Vagina (tissue), 2 donors: ENCODE measurements at regions not wholly inside any gene's neighbourhood (a gene's known extent, or its start where the extent isn't known, plus 50 kb on each side); places are given as distances from the start of the nearest gene placed in this dataset.

Experiments used
- CTCF ChIP-seq, 3 experiments: fragments of 450-650 bp in 2 of 3; fragments of 200-600 bp in 1 of 3; sonication (generic) in 1 of 3; IDR thresholded peaks; one replicate each; pipeline ENCODE4 v1.5.1; 2017 to 2019; ENCODE audit warnings: antibody characterized with exemption in 3 of 3, mild to moderate bottlenecking in 2 of 3, moderate library complexity in 2 of 3
- POLR2A ChIP-seq, 2 donors: fragments of 450-650 bp; IDR thresholded peaks; one replicate each; pipeline ENCODE4 v1.6.1; 2017; ENCODE audit warnings: antibody characterized with exemption in 2 of 2, mild to moderate bottlenecking in 2 of 2, moderate library complexity in 2 of 2
- POLR2AphosphoS5 ChIP-seq, 2 donors: sonication (generic); formaldehyde crosslinking; IDR thresholded peaks; one replicate each; pipeline ENCODE4 v1.9.0; 2017; ENCODE audit warnings: antibody characterized with exemption in 2 of 2, mild to moderate bottlenecking in 2 of 2, low read depth in 1 of 2; ENCODE audit not compliant: insufficient read depth in 1 of 2

DNA sequence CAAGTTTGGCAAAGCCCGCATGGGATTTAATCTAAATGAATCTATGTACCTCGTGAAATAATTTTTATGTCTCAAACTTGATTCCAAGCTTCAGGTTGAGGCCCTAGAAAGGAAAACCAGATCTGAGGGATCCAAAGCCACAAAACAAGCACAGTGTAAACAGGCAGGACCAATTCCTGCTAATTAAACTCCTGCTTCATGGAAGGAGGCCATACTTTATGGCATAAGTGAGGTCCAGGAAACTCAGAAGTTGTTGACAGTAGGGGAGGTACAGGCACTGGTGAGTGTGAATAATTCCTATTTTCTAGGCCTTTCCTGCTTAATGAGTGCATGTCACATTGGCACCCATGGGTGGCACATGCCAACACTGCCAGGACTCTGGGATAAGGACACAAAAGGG is 648.6 kb upstream of the SGCD start:
- TF ChIP-seq CTCF (IDR thresholded peaks at IDR 0.05) (no peak), POLR2AphosphoS5 (IDR thresholded peaks at IDR 0.05; ENCODE audit: insufficient read depth in 1 of 2, low read depth in 1 of 2) (no peak), POLR2A (IDR thresholded peaks at IDR 0.05) (no peak)
